Amniotic stem cell (primary cell): ENCODE measurements at regions not wholly inside any gene's neighbourhood (a gene's known extent, or its start where the extent isn't known, plus 50 kb on each side); places are given as distances from the start of the nearest gene placed in this dataset.
A peak's percentile ranks its signal among the peaks of the same experiment; 100 is the strongest.

Experiments
- DNase-seq: peaks from one replicate; lab custom pipeline; 2025; lab: John Stamatoyannopoulos, UW

DNA sequence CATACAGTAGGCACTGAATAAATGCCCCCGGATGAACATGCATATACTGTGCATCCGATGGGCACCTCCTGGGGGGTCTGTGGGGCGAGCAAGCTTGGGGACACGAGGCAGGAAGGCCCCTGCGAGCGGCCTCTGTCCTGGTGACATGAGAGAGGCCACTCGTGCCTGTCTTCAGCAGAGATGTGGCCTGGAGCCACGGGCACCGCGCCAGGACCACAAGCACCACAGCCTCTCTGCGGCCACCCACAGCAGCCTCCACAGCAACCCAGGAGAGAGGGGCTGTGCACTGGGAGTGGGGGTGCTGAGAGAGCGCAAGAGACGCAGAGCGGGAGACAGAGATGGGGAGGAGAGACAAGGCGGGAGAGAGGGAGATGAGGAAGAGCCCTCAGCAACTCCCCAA, 118.5 kb downstream of the RFLNA start:
- DNase-seq, result no peak

DNA sequence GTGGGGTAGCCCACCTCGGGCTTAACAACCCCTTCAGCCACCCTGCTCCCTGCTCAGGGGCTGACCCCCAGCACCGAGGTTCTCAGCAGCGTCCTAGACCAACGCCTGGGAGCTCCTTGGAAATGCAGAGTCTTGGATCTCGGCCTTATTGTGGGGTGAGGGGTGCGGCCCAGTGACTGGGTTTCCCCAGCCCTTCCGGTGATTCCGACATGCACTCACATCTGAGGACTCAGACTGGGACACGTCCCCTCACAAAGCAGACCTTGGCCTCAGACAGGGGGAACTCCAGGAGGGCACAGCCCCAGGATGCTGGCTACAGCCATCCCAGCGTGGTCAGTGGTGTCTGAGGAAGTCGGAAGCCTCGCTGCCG, 117.7 kb downstream of the RFLNA start:
- no peak for DNase-seq

- no peak for DNase-seq
These were observed 117.2 kb downstream of the RFLNA start for GRCh38 chr12:124411953-124412645.

DNA sequence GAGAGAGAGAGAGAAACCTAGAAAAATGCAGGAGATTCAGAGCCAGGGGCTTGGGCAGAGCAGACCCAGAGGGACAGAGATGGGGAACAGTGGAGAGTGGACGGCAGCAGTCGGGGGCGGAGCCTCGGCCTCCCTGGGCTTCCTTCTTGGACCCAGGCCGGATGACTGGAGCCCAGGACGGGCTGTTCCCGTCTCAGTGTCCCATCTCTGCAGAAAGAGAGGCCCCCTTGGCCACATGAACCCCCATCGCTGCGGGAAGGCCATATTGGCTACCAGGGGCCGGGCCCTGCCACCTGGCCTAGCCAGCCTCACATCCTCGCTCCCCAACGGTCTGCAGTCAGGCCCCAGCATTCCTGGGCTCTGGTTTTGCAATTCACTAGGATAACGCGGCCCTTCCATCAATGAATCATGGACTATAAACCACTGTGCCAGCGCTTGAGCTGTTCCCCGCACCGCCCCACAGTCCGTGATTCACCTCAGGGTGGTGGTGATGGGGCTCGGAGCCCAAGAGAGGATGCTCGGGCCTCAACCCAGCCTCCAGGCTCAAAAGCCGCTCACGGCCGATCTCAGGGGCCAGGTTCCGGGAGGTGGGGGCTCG, 116.5 kb downstream of the RFLNA start:
- DNase-seq, result peak; percentile 74

DNA sequence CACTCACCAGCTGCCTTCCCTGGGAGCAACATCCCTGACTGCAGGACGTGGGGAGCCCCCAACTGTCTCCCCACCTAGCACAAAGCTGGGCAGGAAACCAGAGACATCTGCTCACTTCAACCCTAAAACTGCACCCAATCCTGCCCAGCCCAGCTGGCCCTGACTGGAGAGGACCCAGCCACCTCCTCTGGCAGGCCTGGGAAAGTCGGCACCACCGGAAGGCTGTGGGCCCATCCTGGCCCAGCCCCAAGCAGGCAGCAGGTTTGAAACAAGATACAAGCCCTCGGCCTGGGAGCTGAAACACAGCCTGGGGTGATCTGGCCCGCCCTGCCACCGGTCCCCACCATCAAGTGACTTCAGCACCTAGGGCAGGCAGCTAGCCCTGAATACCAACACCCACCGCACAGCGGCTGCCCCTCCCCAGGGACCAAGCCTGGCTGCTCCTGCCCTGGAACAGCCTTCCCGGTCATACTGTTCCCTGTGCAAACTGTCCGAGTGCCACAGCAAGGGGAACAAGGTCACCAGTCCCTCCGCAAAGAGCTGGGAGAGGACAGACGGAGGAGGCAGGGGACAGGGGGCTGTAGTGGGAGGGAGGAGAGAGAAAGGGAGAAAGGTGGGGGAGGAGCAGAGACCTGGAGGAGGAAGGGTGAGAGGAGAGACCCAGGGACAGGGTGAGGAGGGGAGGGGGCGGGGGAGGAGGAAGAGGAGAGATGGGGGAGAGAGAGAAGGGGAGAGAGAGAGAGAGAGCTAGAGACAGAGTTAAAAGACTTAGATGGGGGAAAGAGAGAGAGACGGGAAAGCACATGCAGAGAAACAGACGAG, 115.7 kb downstream of the RFLNA start:
- no peak for DNase-seq

- DNase-seq, result no peak
These were observed 114.1 kb downstream of the RFLNA start for GRCh38 chr12:124408822-124409517.

DNA sequence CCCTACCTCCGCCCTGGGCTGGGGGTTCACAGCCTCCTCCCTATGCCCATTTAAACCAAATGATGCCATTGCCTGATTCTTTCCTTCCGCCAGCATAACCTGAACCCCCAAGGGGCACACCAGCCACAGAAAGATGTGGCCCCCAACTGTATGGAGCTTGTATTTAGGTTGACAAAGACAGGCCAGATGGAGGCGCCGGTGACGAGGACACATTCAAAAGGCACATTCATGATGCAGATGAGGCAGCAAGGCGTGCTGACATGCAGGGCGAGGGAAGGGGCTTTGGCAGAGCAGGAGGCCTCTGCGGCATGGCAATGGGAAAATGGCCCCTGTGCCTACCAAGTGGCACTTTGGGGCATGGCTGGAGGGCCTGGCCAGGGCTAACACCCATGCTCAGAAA, 112.2 kb downstream of the RFLNA start:
- DNase-seq, result no peak

DNA sequence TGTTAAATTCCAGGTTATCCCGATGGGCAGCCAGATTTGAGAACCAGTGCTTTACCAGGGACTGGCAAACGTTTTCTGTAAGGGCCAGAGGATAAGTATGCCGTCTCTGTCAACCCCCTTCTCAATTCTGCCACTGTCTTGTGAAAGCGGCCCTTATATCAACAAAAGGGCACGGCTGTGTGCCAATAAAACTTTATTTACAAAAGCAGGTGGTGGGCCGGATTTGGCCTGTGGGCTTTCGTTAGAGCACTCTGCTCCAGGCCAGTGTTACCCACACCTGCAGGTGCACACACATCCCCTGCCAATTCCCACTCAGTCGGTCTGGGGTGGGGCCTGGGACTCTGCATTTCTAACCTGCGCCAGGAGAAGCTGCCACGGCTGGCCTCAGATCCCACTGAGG, 111.2 kb downstream of the RFLNA start:
- DNase-seq, result no peak

DNA sequence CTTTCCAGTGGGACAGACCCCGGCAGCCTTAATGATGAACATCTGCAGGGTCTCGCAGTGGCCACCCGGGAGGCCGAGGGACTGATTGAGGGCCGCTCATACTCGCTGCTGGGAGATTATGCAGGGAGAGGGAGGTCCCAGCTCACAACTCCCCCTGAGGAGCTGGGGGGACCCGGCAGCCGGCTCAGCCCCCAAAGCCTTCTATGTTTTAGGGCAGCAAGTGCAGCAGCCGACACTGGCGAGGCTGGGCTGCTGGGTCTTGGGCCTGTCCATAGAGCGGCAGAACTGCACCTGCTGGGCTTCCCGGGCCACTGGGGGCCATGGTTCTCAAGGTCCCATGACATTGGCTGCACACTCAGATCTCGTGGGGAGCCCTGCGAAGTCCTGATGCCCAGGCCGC, 110.7 kb downstream of the RFLNA start:
- no peak for DNase-seq

GRCh38 chr12:124405151-124405550, 110.3 kb downstream of the RFLNA start:
- DNase-seq, result no peak

GRCh38 chr12:124404162-124404784, 109.4 kb downstream of the RFLNA start:
- DNase-seq, result no peak

DNA sequence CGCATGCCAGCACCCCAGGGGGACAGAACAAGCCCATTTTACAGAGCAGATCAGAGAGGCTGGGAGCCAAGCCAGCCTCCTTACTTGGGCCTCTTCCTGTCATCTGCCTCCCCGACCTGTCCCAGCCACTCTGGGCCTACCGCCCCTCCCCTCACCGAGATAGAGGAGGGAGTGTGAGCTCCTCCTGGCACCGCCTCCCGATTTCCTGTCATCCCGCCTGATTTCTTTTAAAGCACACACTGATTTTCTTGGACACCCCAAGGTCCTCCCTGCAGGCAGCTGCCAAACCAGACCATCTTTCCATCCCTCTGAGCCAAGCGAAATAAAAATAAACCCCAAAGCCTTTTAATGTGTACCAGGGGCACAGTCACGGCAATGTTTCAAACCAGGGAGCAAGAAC, 108.4 kb downstream of the RFLNA start:
- no peak for DNase-seq

- DNase-seq, result no peak
These were observed 107.6 kb downstream of the RFLNA start for GRCh38 chr12:124402248-124403066.

- no peak for DNase-seq
These were observed 106.9 kb downstream of the RFLNA start for GRCh38 chr12:124401704-124402221.

- no peak for DNase-seq
These were observed 105.2 kb downstream of the RFLNA start for GRCh38 chr12:124400124-124400523.

DNA sequence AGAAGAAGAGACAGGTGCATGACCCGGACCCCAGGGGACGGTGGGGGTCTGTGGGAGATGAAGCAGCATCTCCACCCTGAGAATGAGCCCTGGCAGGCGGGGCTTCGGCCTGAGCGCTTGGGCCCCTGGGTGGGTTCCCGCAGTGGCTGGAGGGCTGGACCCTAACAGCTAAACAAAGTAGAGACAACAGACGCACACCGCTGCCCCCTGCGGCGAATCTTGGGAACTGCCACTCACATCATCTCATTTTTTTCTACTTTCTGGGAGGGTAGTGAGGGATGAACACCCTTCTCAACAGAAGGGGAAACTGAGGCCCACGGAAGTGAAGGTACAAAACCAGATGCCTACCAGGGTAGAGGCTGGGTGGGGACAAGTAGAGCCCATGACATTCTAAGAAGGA, 104.7 kb downstream of the RFLNA start:
- DNase-seq, result no peak

- DNase-seq, result no peak
These were observed 103.8 kb downstream of the RFLNA start for GRCh38 chr12:124398578-124399227.

GRCh38 chr12:124397807-124398577, 103.1 kb downstream of the RFLNA start:
- no peak for DNase-seq

DNA sequence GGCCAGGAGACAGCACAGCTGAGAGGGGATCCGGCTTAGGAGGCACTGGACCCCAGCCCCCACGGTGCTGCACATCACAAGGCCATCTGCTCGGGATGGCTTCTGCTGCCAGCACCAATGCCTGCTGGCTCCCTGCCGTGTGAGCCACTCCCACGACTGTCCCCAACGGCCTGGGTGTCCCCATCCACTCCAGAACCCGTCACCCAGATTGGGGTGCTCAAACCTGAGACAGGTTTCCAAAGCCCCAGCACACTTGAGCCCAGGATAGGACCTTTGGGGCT, 102.4 kb downstream of the RFLNA start:
- DNase-seq, result no peak
